Esophagus squamous epithelium (tissue), 4 donors: ENCODE measurements at regions not wholly inside any gene's neighbourhood (a gene's known extent, or its start where the extent isn't known, plus 50 kb on each side); places are given as distances from the start of the nearest gene placed in this dataset.

Experiments used
- CTCF ChIP-seq, 6 experiments: fragments of 450-650 bp in 4 of 6; fragments of 200-600 bp in 2 of 6; sonication (generic) in 2 of 6; IDR thresholded peaks; one replicate each; pipeline ENCODE4 v1.5.1; 2016 to 2019; ENCODE audit warnings: antibody characterized with exemption in 6 of 6, mild to moderate bottlenecking in 4 of 6, moderate library complexity in 4 of 6
- POLR2A ChIP-seq, 4 donors: fragments of 450-650 bp; IDR thresholded peaks; one replicate each; pipeline ENCODE4 v1.6.1; 2017; ENCODE audit warnings: antibody characterized with exemption in 4 of 4, mild to moderate bottlenecking in 4 of 4, moderate library complexity in 3 of 4

DNA sequence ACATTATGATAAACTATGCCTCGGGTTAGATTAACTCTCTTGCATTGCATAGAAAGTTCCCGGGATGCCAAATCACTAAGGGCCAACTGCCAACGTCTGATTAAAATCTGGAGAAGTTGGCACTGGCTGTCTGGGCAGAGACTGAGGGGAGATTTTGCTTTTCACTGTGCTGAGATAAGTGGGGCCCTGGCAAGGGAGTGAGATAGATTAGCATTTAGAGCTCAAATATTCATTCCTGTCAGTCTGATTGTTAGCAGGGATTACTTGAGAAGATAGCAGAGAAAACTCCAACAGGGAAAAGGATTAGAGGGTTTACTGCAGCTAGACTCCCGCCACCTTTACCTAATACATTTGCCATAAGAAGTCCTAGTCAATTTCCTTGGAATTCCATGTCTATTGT lies 714.1 kb upstream of the CHRM3 start:
- TF ChIP-seq CTCF (IDR thresholded peaks at IDR 0.05) = no peak
- no peak for TF ChIP-seq POLR2A (IDR thresholded peaks at IDR 0.05)
